ENCODE measurements at regions not wholly inside any gene's neighbourhood (a gene's known extent, or its start where the extent isn't known, plus 50 kb on each side); places are given as distances from the start of the nearest gene placed in this dataset.

DNA sequence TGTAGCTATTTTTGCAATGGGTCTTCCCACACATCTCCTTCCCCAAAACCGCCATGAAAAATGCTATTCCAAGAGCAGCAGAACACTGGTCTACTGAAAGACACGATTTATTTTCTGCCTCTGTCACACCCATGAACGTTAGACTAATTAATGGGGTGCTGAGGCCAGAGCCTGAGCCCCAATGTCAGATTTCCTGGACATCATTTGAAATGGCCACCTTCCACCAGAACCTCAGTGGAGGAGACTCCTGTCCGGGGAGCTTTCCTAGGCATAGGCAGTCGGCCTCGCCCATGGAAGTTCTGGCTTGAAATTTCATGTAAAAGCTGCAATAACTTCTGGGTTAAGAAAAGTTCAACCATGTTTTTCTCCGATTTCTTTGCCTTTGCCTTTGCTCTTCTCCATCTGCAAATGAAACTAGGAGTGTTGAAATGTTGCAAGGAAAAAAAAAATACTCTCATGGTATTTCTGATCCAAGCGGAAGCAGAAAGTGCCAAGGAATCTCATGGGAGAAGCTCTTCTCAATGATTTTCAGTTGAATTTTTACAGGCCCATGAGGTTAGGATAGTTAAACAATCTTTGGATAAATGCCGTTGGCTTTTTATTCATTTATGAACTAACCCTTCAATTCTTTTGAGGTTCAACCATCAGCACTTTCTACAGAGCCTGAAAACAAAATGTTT, 570.8 kb upstream of the MGMT start:
- H3K9me3 ChIP-seq (replicated peaks; ENCODE audit: control insufficient read depth, insufficient read depth, low read length): no peaks in the 10 kb centered on the region
- CTCF ChIA-PET: no interaction called here
- POLR2A ChIA-PET: no interaction called here
- TF ChIP-seq CTCF (IDR thresholded peaks at IDR 0.05; ENCODE audit: extremely low read depth in 1 of 2, insufficient read depth in 1 of 2, low read depth in 1 of 2, low read length in 2 of 2): no peak
- no peak for TF ChIP-seq EZH2 (IDR thresholded peaks at IDR 0.05; ENCODE audit: borderline replicate concordance, low read depth, low read length, severe bottlenecking)
- TF ChIP-seq POLR2A (IDR thresholded peaks at IDR 0.05; ENCODE audit: low read depth, low read length): no peak
- no peak for TF ChIP-seq FOS (IDR thresholded peaks at IDR 0.05; ENCODE audit: borderline replicate concordance, insufficient read depth, low read length)
- no peak for TF ChIP-seq MYC (IDR thresholded peaks at IDR 0.05; ENCODE audit: low read depth, low read length)
- no peak for TF ChIP-seq GATA2 (IDR thresholded peaks at IDR 0.05; ENCODE audit: insufficient read depth, insufficient read length, low read depth, low read length)
- TF ChIP-seq JUN (IDR thresholded peaks at IDR 0.05; ENCODE audit: borderline replicate concordance, insufficient read depth, insufficient read length, low read depth): no peak
- TF ChIP-seq, protein P1, sequence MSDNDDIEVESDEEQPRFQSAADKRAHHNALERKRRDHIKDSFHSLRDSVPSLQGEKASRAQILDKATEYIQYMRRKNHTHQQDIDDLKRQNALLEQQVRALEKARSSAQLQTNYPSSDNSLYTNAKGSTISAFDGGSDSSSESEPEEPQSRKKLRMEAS (IDR thresholded peaks at IDR 0.05; ENCODE audit: insufficient read depth, insufficient read length): no peak
- no peak for TF ChIP-seq POLR2AphosphoS5 (IDR thresholded peaks at IDR 0.05; ENCODE audit: insufficient read depth, low read depth, low read length)
- H3K36me3 ChIP-seq (ENCODE audit: control insufficient read depth in 2 of 2, extremely low read depth in 1 of 2, insufficient read depth in 2 of 2, low read length in 2 of 2): no peaks in the 10 kb centered on the region
- no peak overlapping the region for H3K4me3 ChIP-seq (replicated peaks in 1 of 3; ENCODE audit: insufficient read depth in 1 of 3, low read depth in 1 of 3, low read length in 3 of 3)
- H3K4me2 ChIP-seq (ENCODE audit: insufficient read depth, low read length): no peak overlapping the region
- H3K9me1 ChIP-seq (replicated peaks; ENCODE audit: control insufficient read depth, extremely low read depth, insufficient read depth, low read length): no peaks in the 10 kb centered on the region
- H3K4me1 ChIP-seq (ENCODE audit: control insufficient read depth, extremely low read depth, insufficient read depth, low read length): no peaks in the 10 kb centered on the region
- H3K9ac ChIP-seq (replicated peaks; ENCODE audit: extremely low read depth, insufficient read depth, low read length): no peak overlapping the region
- intact Hi-C loops (cut with micrococcal nuclease): no loop called here
- H3K27ac ChIP-seq (ENCODE audit: insufficient read depth, low read depth, low read length): no peak overlapping the region
- FAIRE-seq (no peak), DNase-seq (ENCODE audit: low read depth, low spot score) (no peak)
- H2AFZ ChIP-seq (ENCODE audit: low read depth, low read length): no peak overlapping the region
- H4K20me1 ChIP-seq (replicated peaks; ENCODE audit: control insufficient read depth, extremely low read depth, insufficient read depth, low read length): no peaks in the 10 kb centered on the region
- no TSS peak for BruUV-seq (replicated peaks)
- no peaks in the 10 kb centered on the region for H3K27me3 ChIP-seq (ENCODE audit: control insufficient read depth in 2 of 2, insufficient read depth in 2 of 2, low read length in 2 of 2)
- H3K79me2 ChIP-seq (ENCODE audit: control insufficient read depth, insufficient read depth, low read length): no peaks in the 10 kb centered on the region
- dilution Hi-C loops (cut with MboI; ENCODE audit: extremely low pct_ligation_motif_present, low sequenced_read_pairs): no loop called here
